GM18519 (cell line): ENCODE measurements at regions not wholly inside any gene's neighbourhood (a gene's known extent, or its start where the extent isn't known, plus 50 kb on each side); places are given as distances from the start of the nearest gene placed in this dataset.

Experiments
- ATAC-seq: cut with Tn5 transposase; IDR thresholded peaks from one replicate; pipeline ENCODE4 v1.9.1; 2021; ENCODE audit warnings: mild to moderate bottlenecking, moderate library complexity; ENCODE audit not compliant: unreplicated experiment, low FRiP score

- ATAC-seq, result no peak
These were observed 432.1 kb downstream of the LPIN1 start for GRCh38 chr2:12178289-12179080.

GRCh38 chr2:12180031-12180430, 433.6 kb downstream of the LPIN1 start:
- no peak for ATAC-seq

- ATAC-seq, result no peak
These were observed 436.7 kb downstream of the LPIN1 start for GRCh38 chr2:12183032-12183645.

- no peak for ATAC-seq
These were observed 446.3 kb downstream of the LPIN1 start for GRCh38 chr2:12192762-12193161.

GRCh38 chr2:12194968-12195367, 448.5 kb downstream of the LPIN1 start:
- ATAC-seq, result no peak

GRCh38 chr2:12196495-12196894, 450.1 kb downstream of the LPIN1 start:
- peak; percentile 39 for ATAC-seq

- no peak for ATAC-seq
These were observed 450.7 kb downstream of the LPIN1 start for GRCh38 chr2:12197133-12197532.

- no peak for ATAC-seq
These were observed 453.2 kb downstream of the LPIN1 start for GRCh38 chr2:12199491-12200211.

GRCh38 chr2:12201369-12201768, 454.9 kb downstream of the LPIN1 start:
- no peak for ATAC-seq

GRCh38 chr2:12202313-12203075, 456.1 kb downstream of the LPIN1 start:
- ATAC-seq, result no peak

- ATAC-seq, result no peak
These were observed 457.1 kb downstream of the LPIN1 start for GRCh38 chr2:12203528-12203927.

- ATAC-seq, result no peak
These were observed 458.7 kb downstream of the LPIN1 start for GRCh38 chr2:12205086-12205485.

GRCh38 chr2:12207491-12207890, 461.1 kb downstream of the LPIN1 start:
- no peak for ATAC-seq

- ATAC-seq, result no peak
These were observed 463.8 kb downstream of the LPIN1 start for GRCh38 chr2:12210016-12210933.

- ATAC-seq, result no peak
These were observed 465.1 kb downstream of the LPIN1 start for GRCh38 chr2:12211326-12212175.

- ATAC-seq, result no peak
These were observed 466.6 kb downstream of the LPIN1 start for GRCh38 chr2:12212841-12213597.

GRCh38 chr2:12217175-12217574, 470.7 kb downstream of the LPIN1 start:
- no peak for ATAC-seq

GRCh38 chr2:12219761-12220160, 473.3 kb downstream of the LPIN1 start:
- ATAC-seq, result no peak
